Progenitor cell of endocrine pancreas (in vitro differentiated cells): ENCODE measurements at regions not wholly inside any gene's neighbourhood (a gene's known extent, or its start where the extent isn't known, plus 50 kb on each side); places are given as distances from the start of the nearest gene placed in this dataset.

ENCODE experiments used
- DNase-seq: peaks from one replicate; pipeline ENCODE4 v3.0.0; 2021; ENCODE audit warnings: low spot score; ENCODE audit not compliant: unreplicated experiment
- H3K27ac Mint-ChIP-seq: 2 replicates; pipeline ENCODE4 v1.8.0; 2021; ENCODE audit warnings: mild to moderate bottlenecking, moderate library complexity, mixed read lengths
- H3K27me3 Mint-ChIP-seq: 2 replicates; pipeline ENCODE4 v1.8.0; 2021; ENCODE audit warnings: mixed read lengths
- H3K36me3 Mint-ChIP-seq: 2 replicates; pipeline ENCODE4 v1.8.0; 2022; ENCODE audit warnings: mixed read lengths; ENCODE audit not compliant: insufficient read depth
- H3K4me1 Mint-ChIP-seq: 2 replicates; pipeline ENCODE4 v1.8.0; 2021; ENCODE audit warnings: low read depth, mixed read lengths
- H3K4me3 Mint-ChIP-seq: 2 replicates; pipeline ENCODE4 v1.8.0; 2021; ENCODE audit warnings: low read depth, mild to moderate bottlenecking, moderate library complexity, mixed read lengths
- H3K9me3 Mint-ChIP-seq: 2 replicates; pipeline ENCODE4 v1.8.0; 2021; ENCODE audit warnings: low read depth, mixed read lengths
- TF ChIP-seq, protein P1 (sequence below): fragments of 200-600 bp; sonication (generic); IDR thresholded peaks from one replicate; pipeline ENCODE4 v1.5.0; 2021; ENCODE audit warnings: antibody characterized with exemption, mild to moderate bottlenecking; ENCODE audit not compliant: unreplicated experiment

DNA sequence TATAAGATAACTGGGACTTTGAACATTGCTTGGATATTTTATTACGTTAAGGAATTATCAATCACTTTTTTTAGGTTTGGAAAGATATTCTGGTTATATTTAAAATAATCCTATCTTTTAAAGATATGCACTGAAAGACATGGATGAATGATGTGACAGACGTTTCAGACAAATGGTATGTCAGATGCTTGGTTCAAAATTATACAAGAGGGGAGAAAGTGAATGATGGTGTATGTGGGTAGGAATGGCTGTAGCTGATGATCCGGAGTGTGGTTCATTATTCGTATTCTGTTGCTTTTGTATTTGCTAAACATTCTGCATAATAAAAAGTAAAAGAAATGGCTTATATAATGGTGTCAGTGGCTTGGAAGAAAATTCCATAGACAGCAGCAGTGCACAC, 51.0 kb upstream of the SNRPB2 start:
- TF ChIP-seq, protein P1, sequence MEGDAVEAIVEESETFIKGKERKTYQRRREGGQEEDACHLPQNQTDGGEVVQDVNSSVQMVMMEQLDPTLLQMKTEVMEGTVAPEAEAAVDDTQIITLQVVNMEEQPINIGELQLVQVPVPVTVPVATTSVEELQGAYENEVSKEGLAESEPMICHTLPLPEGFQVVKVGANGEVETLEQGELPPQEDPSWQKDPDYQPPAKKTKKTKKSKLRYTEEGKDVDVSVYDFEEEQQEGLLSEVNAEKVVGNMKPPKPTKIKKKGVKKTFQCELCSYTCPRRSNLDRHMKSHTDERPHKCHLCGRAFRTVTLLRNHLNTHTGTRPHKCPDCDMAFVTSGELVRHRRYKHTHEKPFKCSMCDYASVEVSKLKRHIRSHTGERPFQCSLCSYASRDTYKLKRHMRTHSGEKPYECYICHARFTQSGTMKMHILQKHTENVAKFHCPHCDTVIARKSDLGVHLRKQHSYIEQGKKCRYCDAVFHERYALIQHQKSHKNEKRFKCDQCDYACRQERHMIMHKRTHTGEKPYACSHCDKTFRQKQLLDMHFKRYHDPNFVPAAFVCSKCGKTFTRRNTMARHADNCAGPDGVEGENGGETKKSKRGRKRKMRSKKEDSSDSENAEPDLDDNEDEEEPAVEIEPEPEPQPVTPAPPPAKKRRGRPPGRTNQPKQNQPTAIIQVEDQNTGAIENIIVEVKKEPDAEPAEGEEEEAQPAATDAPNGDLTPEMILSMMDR = no peak
- DNase-seq = no peak
- no peaks in the 10 kb centered on the region for H3K36me3 Mint-ChIP-seq
- no peaks in the 10 kb centered on the region for H3K27me3 Mint-ChIP-seq
- no peak overlapping the region for H3K4me3 Mint-ChIP-seq
- H3K4me1 Mint-ChIP-seq = peaks cover 2% of the 10 kb centered on the region
- H3K27ac Mint-ChIP-seq = no peak overlapping the region
- peaks cover 2% of the 10 kb centered on the region for H3K9me3 Mint-ChIP-seq

DNA sequence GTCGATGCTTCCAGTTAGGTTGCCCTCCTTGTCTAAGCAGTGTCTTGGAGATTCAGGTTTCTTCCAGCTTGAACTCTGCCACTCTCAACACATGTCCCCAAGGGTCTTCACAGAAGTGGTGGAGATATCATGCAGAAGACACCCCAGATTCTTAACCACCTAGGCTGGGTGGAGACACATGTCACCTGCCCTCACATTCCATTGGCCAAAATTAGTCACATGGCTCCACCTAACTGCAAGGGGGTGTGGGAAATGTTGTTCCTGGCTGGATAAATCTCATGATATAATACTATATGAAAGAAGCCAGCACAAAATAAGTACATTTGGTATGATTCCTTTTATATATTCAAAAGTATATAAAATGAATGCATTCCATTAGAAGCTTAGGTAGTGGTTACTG, 52.9 kb upstream of the SNRPB2 start:
- Mint-ChIP-seq H3K36me3 (no peaks in the 10 kb centered on the region), H3K9me3 (peaks cover 2% of the 10 kb centered on the region), H3K27me3 (no peaks in the 10 kb centered on the region), H3K4me1 (peaks cover 2% of the 10 kb centered on the region), H3K27ac (no peak overlapping the region), H3K4me3 (no peak overlapping the region)
- DNase-seq = no peak
- TF ChIP-seq, protein P1 = no peak

DNA sequence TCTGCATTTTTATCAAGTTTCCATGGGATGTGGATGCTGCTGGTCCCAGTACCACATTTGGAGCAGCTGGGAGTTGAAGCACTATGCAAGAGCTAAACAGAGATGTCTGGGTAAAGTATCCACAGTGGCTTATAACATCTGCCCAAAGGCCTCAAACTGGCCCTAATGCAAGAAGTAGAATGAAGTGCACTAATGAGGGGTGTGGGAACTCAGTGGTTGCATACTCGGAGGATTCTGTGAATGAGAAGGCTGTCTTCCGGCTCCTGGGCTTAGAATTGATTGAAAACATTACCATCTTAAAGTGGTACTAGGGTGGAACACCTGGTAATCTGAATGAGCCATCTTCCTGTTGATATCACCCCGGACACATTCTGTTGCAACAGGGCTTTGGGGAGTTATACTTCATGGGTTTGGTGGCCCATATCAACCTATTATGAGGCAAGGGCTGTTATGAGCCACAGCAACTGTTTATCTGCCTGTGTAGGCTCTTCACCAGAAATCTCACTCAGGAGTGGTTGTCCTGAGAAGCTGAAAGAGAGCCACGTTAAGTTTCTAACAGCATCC, 54.7 kb upstream of the SNRPB2 start:
- Mint-ChIP-seq H3K4me1 (peaks cover 2% of the 10 kb centered on the region), H3K9me3 (peaks cover 2% of the 10 kb centered on the region), H3K27me3 (no peaks in the 10 kb centered on the region), H3K27ac (no peak overlapping the region), H3K36me3 (no peaks in the 10 kb centered on the region), H3K4me3 (no peak overlapping the region)
- DNase-seq = no peak
- TF ChIP-seq, protein P1 = no peak

DNA sequence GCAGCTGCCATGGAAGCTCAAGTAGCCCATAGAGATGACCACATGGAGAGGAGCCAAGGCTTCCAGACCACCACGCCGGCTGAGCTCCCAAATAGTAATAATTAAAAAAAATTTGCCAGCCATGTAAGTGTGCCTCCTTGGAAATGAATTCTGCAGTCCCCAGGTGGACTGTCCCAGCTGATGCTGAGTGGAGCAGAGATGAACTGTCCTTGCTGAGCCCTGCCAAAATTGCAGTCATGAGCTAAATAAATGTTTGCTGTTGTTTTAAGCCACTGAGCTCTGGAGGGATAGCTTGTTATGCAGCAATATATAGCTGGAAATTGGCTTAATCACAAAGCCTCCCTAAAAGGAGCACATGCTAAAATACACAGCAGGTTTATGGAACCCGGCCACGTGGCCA, 55.6 kb upstream of the SNRPB2 start:
- no peaks in the 10 kb centered on the region for H3K27me3 Mint-ChIP-seq
- no peak overlapping the region for H3K4me3 Mint-ChIP-seq
- H3K4me1 Mint-ChIP-seq = no peaks in the 10 kb centered on the region
- TF ChIP-seq, protein P1 = no peak
- no peaks in the 10 kb centered on the region for H3K36me3 Mint-ChIP-seq
- no peak overlapping the region for H3K27ac Mint-ChIP-seq
- no peak for DNase-seq
- peaks cover 2% of the 10 kb centered on the region for H3K9me3 Mint-ChIP-seq

DNA sequence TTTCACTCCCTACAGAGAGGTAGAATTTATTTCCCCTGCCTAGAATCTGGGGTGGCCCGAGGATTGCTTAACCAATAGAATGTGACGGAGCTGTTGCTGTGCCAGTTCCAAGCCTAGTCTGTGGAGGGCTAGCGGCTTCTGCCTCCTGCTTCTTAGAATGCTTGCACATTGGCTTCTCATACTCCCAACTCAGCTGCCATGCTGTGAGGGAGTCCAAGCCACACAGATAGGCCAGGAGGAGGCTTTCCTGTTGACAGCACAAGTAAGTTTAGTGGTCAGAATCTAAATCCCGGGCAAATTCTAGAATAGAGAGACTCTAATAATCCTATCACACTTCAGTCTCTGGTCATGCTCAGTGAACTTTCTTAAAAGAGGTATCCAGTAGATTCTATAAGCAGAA, 57.5 kb upstream of the SNRPB2 start:
- DNase-seq = no peak
- Mint-ChIP-seq H3K27ac (no peak overlapping the region), H3K4me1 (no peaks in the 10 kb centered on the region), H3K36me3 (no peaks in the 10 kb centered on the region), H3K4me3 (no peak overlapping the region), H3K9me3 (peaks cover 2% of the 10 kb centered on the region), H3K27me3 (no peaks in the 10 kb centered on the region)
- TF ChIP-seq, protein P1 = no peak
